Esophagus muscularis mucosa (tissue), 4 donors: ENCODE measurements at regions not wholly inside any gene's neighbourhood (a gene's known extent, or its start where the extent isn't known, plus 50 kb on each side); places are given as distances from the start of the nearest gene placed in this dataset.

Source experiments
- DNase-seq: peaks from one replicate; pipeline ENCODE4 v3.0.0-alpha.2; 2017; ENCODE audit errors: extremely low spot score
- H3K27ac ChIP-seq, 4 donors: fragments of 200-600 bp; sonication (generic); replicated peaks in 1 of 4; 1 replicate in 3 of 4; 2 replicates in 1 of 4; pipeline ENCODE4 v1.5.1; 2016 to 2019; ENCODE audit warnings: mild to moderate bottlenecking in 1 of 4
- H3K27me3 ChIP-seq, 4 donors: fragments of 200-600 bp; sonication (generic); one replicate each; pipeline versions ENCODE4 v1.5.1 to v1.6.0; 2016 to 2019
- H3K36me3 ChIP-seq, 4 donors: fragments of 200-600 bp; sonication (generic); one replicate each; pipeline ENCODE4 v1.5.1; 2016 to 2019
- H3K4me1 ChIP-seq, 4 donors: fragments of 200-600 bp; sonication (generic); one replicate each; pipeline ENCODE4 v1.5.1; 2016 to 2019
- H3K4me3 ChIP-seq, 4 donors: fragments of 200-600 bp; sonication (generic); 1 replicate in 2 of 4; 2 replicates in 2 of 4; pipeline ENCODE4 v1.5.1; 2016 to 2019; ENCODE audit warnings: mild to moderate bottlenecking in 4 of 4, moderate library complexity in 1 of 4
- H3K9me3 ChIP-seq, 4 donors: fragments of 200-600 bp; sonication (generic); 1 replicate in 3 of 4; 2 replicates in 1 of 4; pipeline ENCODE4 v1.5.1; 2016 to 2019
- EP300 ChIP-seq: sonication (generic); formaldehyde crosslinking; IDR thresholded peaks from one replicate; pipeline ENCODE4 v1.6.1; 2017; ENCODE audit warnings: antibody characterized with exemption
- POLR2A ChIP-seq: fragments of 450-650 bp; IDR thresholded peaks from one replicate; pipeline ENCODE4 v1.6.1; 2017; ENCODE audit warnings: antibody characterized with exemption, moderate library complexity, mild to moderate bottlenecking, low read depth
- POLR2AphosphoS5 ChIP-seq, 2 donors: sonication (generic); formaldehyde crosslinking; IDR thresholded peaks; one replicate each; pipeline ENCODE4 v1.6.1; 2017; ENCODE audit warnings: antibody characterized with exemption in 2 of 2
- WGBS: methylation state at CpG from one replicate; pipeline ENCODE4 v1.1.5; 2018; 5-methylcytosine and 5-hydroxymethylcytosine counted together
- intact Hi-C: fragments of 100-400 bp; cut with DNase I; formaldehyde crosslinking; loops from one replicate; pipeline ENCODE4 v1.15.1; 2023
- TF ChIP-seq, protein P1 (sequence below), 3 experiments: fragments of 200-600 bp in 2 of 3; fragments of 450-650 bp in 1 of 3; sonication (generic) in 2 of 3; IDR thresholded peaks; one replicate each; pipeline ENCODE4 v1.5.1; 2017 to 2019; ENCODE audit warnings: antibody characterized with exemption in 3 of 3, mild to moderate bottlenecking in 2 of 3, moderate library complexity in 1 of 3

GRCh38 chr10:22853906-22854447, 73.9 kb upstream of the ARMC3 start:
- H3K36me3 ChIP-seq: no peaks in the 10 kb centered on the region
- no peaks in the 10 kb centered on the region for H3K27me3 ChIP-seq
- DNase-seq: no peak
- intact Hi-C loops: no loop called here
- H3K4me1 ChIP-seq: peaks cover 3 to 19% (median 13%) of the 10 kb centered on the region in 4 donors
- H3K4me3 ChIP-seq: no peak overlapping the region
- no peaks in the 10 kb centered on the region for H3K9me3 ChIP-seq
- TF ChIP-seq EP300: no peak
- TF ChIP-seq, protein P1, sequence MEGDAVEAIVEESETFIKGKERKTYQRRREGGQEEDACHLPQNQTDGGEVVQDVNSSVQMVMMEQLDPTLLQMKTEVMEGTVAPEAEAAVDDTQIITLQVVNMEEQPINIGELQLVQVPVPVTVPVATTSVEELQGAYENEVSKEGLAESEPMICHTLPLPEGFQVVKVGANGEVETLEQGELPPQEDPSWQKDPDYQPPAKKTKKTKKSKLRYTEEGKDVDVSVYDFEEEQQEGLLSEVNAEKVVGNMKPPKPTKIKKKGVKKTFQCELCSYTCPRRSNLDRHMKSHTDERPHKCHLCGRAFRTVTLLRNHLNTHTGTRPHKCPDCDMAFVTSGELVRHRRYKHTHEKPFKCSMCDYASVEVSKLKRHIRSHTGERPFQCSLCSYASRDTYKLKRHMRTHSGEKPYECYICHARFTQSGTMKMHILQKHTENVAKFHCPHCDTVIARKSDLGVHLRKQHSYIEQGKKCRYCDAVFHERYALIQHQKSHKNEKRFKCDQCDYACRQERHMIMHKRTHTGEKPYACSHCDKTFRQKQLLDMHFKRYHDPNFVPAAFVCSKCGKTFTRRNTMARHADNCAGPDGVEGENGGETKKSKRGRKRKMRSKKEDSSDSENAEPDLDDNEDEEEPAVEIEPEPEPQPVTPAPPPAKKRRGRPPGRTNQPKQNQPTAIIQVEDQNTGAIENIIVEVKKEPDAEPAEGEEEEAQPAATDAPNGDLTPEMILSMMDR (IDR thresholded peaks at IDR 0.05): no peak
- TF ChIP-seq POLR2AphosphoS5 (IDR thresholded peaks at IDR 0.05): no peak
- TF ChIP-seq POLR2A: no peak
- whole genome bisulfite sequencing: 93% methylated on average over 5 of the region's 5 CpGs
- no peak overlapping the region for H3K27ac ChIP-seq

DNA sequence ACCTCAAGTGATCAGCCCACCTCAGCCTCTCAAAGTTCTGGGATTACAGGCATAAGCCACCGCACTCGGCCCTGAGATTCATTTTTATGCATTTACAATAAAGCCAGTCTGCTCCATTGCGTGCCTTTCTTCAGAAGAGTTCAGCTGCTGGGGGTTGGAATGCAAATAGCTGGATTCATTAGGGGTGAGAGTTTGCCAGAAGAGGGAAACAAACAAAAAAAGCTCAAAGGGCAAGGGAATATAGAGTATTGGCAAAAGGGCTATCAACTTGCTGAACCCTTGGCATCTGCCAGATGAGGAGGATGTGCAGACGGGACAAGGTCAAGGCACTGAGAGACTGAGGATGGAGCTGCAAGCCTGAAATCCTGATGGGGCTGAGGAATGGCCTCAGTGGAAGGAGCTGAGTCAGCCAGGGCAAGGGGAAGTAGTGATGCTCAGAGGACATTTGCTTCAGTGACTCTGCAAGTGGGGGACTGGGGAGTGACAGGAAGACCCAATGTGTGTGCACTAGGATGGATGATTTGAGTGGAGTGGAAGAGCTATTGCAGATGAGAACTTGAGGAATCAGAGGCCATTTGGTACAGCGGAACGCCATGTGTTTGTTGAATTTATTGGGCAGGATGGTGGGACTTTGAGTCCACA, 75.0 kb upstream of the ARMC3 start:
- Histone ChIP-seq H3K36me3 (no peaks in the 10 kb centered on the region), H3K9me3 (no peaks in the 10 kb centered on the region), H3K27me3 (no peaks in the 10 kb centered on the region), H3K27ac (no peak overlapping the region), H3K4me1 (peaks cover 5 to 26% (median 21%) of the 10 kb centered on the region in 4 donors), H3K4me3 (no peak overlapping the region)
- TF ChIP-seq POLR2AphosphoS5 (IDR thresholded peaks at IDR 0.05) (no peak), POLR2A (no peak), EP300 (no peak)
- TF ChIP-seq, protein P1 (IDR thresholded peaks at IDR 0.05): no peak
- intact Hi-C loops: no loop called here
- DNase-seq: no peak
- WGBS: 92% methylated on average over 6 of the region's 6 CpGs

DNA sequence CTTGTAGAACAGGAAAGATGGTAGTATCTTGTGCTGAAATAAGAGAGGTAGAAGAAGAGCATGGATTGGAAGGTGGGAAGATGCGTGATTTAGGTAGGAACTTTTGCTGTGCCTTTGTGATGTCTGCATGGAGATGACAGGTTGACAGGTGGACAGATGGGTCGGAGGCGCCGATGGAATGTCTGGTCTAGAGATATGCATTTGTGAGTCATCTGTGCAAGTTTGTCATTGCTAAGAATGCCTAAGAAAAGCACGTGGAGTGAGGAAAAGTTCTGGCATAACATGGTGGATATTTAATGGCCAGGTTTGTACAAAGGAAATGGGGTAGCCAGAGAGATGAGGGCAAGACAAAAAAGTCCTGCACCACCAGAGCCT, 76.0 kb upstream of the ARMC3 start:
- peaks cover 5 to 26% (median 21%) of the 10 kb centered on the region in 4 donors for H3K4me1 ChIP-seq
- no peaks in the 10 kb centered on the region for H3K27me3 ChIP-seq
- H3K36me3 ChIP-seq: no peaks in the 10 kb centered on the region
- H3K4me3 ChIP-seq: no peak overlapping the region
- no peak for DNase-seq
- no peak overlapping the region for H3K27ac ChIP-seq
- 94% methylated on average over 5 of the region's 5 CpGs for WGBS
- intact Hi-C loops: no loop called here
- H3K9me3 ChIP-seq: no peaks in the 10 kb centered on the region
- TF ChIP-seq, protein P1 (IDR thresholded peaks at IDR 0.05): no peak
- no peak for TF ChIP-seq POLR2A
- no peak for TF ChIP-seq EP300
- TF ChIP-seq POLR2AphosphoS5 (IDR thresholded peaks at IDR 0.05): no peak

- no peaks in the 10 kb centered on the region for H3K27me3 ChIP-seq
- no peaks in the 10 kb centered on the region for H3K36me3 ChIP-seq
- intact Hi-C loops: no loop called here
- no peak for DNase-seq
- peaks cover 5 to 26% (median 21%) of the 10 kb centered on the region in 4 donors for H3K4me1 ChIP-seq
- H3K9me3 ChIP-seq: no peaks in the 10 kb centered on the region
- H3K4me3 ChIP-seq: no peak overlapping the region
- TF ChIP-seq, protein P1 (IDR thresholded peaks at IDR 0.05): no peak
- TF ChIP-seq POLR2AphosphoS5 (IDR thresholded peaks at IDR 0.05): no peak
- no peak for TF ChIP-seq EP300
- TF ChIP-seq POLR2A: no peak
- peak overlapping the region in 2 of 4 donors; percentile 62 to 78 for H3K27ac ChIP-seq
- WGBS: 90% methylated on average over 3 of the region's 3 CpGs
Measured at GRCh38 chr10:22850541-22850940, 77.3 kb upstream of the ARMC3 start.
